Stimulated activated CD4-positive, alpha-beta T cell treated with anti-CD3 and anti-CD28 coated beads, Interleukin-1b, Interleukin-23, amount 100 ng/mL, for 4 hours (primary cell): ENCODE measurements at regions not wholly inside any gene's neighbourhood (a gene's known extent, or its start where the extent isn't known, plus 50 kb on each side); places are given as distances from the start of the nearest gene placed in this dataset.

Experiments used
- DNase-seq, 2 donors: peaks; one replicate each; pipeline ENCODE4 v3.0.0-alpha.2; 2020; ENCODE audit warnings: low read depth in 2 of 2

DNA sequence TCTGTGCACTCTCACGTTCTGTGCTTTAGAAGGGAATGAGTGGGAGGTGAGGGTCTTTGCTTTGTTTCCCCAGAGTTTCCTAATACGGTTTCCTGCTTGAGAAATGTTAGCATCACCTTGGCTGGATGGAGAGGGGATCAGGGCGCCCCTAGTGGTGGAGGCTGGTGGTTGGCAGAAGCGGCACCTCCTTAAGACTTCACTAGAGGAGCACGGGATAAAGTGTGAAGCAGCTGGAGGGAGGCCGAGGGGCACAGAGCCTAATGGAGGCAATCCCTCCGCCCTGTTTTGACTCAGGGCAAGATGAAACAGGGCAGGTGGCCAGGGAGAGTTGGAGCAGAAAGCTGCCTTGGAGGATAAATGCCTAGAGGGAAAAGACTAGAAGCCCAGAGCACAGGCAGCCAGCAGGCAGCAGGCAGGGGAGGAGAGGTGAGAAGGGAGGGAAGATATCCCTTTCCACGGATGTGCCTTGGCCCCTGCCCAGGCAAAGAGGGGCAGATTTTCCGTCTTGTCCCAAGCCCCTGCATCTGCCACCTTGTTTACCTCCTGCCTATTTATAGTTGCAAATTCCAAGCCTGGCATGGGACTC, 56.0 kb upstream of the BTRC start:
- peak; percentile 70 to 75 for DNase-seq

DNA sequence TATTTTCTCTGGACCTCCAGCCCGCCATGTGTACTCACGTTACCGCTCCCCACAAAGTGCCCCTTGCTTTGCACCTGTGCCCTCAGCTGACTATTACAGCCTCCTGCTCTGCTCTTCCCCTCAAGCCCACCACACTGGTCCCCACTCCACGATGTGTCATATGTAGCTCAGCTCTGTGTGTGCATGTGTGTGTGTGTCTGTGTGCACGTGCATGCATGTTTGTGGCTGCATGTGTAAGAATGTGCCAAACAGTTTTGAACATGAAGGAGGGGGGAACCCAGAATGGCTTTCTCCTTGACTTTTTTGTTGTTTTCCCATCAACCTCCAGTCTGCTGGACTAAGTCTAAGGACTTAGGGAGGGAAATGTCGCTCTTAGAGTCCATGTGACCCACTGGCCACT, 54.8 kb upstream of the BTRC start:
- no peak for DNase-seq

DNA sequence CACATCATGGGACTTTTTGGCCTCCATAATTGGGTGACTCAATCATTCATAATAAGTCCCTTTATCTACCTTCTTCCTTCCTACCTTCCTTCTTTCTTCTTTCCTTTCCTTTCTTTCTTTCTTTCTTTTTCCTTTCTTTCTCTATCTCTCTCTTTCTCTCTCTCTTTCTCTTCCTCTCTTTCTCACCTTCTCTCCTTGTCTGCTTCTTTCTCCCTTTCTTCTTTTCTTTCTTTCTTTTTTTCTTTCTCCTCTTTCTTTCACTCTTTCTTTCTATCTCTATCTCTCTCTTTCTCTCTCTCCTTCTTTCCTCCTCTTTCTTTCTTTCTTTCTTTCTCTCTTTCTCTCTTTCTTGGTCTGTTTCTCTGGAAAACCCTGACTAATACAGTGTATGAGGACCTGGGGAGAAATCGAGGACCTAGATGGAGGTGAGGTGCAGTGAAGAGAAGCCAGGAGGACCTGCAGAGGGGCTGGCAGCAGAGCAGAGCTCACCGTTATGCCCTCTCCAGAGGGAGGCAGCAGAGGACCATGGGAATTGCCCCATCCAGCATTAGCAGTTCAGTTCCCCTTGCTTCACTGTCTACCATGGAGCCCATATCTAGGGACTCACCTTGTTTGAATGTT, 52.7 kb upstream of the BTRC start:
- no peak for DNase-seq

DNA sequence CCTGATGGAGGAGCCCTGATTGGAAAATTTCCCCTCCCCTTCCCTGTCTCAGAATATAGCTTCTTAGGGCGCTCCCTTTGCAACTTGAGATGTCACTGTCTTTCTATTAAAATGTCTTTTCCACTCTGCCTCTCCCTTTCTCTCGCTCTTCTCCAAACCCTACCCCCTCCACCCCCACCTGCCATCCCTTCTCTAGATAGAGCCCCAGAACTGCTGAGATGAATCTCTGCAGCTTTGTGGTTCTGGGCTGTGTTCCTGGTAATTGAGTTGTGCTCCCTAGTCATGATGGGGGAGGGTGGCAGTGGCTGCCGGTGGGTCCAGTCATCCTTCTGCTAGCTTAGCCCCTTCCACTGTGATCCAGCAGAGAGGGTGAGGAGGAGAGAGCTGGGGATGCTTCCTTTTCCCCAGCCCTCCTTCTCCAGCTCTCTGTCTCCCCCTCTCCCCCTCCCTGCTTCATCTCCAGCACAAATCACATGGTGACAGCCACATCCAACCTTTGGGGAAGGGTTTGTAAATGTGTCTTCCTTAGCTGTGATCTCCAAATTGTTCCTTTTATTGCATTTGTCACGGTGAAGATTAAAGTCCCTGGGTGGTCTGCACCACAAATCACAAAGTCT, 50.8 kb upstream of the BTRC start:
- DNase-seq, result no peak
